NCI-H1694 (cell line): ENCODE measurements at regions not wholly inside any gene's neighbourhood (a gene's known extent, or its start where the extent isn't known, plus 50 kb on each side); places are given as distances from the start of the nearest gene placed in this dataset.

Experiments used
- DNase-seq: peaks from one replicate; lab custom pipeline; 2025; lab: John Stamatoyannopoulos, UW

DNA sequence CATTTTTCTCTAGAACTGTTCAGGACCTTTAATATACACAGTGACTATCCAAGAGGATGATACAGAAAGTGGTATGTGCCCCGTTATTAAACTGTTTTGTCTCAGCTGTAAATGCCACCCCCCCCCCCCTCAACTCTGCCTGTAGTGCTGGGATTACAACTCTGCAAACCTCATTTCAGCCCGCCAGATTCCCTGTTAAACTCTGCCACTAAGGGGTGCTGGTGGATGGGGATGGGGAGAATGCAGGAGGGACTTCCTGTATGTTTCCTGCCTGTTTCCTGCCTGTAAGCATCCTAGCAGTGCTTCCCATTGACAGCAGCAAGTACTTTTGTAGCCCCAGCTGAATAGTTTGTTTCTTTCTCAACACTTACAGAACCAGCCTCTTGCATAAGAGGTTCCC, 301.7 kb upstream of the RORA start:
- no peak for DNase-seq

DNA sequence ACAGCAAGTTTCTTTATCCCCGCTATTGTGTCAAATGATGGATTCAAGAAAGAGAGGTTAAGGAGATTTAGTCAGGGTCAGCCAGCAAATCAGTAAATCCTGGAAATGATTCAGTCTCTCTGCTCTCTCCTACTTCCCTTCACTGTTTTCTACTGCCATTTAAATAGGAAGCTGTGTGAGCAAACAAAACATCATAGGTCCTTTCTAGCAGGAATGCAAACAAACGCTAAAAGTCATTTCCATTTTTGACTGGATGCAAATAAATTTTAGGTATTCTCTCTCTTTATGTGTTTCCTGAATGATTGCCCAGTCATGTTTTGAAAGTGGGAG, 299.4 kb upstream of the RORA start:
- no peak for DNase-seq

DNA sequence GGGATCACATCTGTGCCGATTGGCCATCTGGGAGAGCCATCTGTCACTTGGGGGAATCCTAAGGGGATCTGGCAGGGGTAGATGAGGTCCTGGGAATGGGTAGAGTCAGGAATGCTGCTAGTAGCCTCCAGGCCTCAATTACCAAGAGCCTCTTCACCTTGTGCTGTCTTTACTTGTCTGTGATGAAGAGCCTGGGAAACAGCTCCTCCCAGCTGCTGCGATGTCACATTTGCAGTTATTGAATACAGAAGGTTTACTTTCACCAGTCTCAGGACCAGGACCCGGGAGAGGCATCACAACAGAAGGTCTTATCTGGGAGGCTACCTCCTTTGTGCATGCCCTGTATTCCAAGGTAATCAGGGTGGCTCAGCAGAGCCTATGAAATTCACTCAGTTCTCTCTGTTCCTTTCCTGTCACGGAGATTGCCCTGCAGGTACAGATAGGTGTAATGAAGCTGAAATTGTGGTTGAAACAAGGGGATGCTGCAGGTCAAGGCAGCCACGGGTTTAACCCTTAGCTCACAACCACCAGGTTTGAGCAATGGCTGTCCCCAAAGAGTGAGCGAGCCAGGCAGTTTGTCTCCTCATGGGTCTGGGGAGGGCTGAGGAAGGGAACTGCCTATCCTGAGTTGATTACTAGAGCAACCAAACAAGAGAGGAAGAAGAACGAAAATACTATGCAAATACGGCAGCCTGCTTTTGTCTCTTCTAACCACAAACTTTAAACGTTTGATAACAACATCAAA, 298.9 kb upstream of the RORA start:
- DNase-seq: peak; percentile 85

DNA sequence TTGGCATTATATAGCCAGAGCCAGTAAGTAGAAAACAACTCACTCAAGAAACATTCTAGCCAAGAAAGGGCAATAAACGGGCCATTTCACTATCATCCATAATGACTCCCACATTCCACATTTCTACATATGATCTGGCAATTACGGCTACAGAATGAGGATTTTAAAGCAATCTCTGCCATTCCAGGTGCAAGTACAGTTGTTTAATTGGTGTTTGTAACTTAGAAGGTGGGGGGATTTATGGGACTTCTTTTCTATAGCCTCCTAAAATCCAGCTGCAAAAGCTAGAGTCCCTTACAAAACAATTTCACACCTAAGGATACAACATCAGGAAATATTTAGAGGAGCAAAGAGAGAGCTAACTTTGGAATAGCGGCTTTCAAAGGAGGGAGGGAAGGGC, 295.4 kb upstream of the RORA start:
- DNase-seq: no peak

DNA sequence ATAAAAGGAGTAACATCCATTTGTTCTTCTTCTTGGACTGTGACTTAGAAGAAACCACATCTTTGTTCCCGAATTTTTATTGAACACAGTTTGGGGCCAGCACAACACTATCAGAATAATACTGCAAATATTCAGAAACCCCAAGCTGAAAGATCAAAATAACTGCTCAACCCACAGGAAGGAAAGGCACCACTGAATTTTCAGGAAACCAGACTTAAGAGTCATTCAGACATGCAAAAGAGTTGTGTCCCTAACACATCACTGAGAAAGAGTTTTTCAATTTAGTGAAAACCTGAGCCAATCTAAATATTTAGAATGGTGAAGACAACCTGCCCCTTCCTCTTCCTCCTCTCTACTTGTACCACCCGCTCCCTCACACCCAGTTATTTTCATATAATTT, 295.0 kb upstream of the RORA start:
- DNase-seq: no peak

DNA sequence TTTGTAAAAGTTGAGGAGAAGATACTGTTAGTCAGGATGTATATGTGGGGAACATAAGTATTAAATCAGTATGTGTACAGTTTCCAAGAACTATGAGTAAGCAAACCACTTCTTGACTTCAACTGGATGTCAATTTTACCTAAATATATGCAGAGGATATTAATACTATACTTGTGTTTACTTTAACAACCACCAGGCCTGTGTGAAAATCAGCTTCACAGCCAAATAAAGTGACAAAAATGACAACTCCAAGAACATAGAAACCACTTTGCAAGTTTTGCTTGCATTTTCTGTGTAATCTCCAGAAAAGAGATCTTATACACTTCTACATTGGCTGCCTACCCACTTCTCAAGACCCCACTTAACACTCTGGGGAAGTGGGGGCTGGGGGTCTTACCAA, 293.3 kb upstream of the RORA start:
- no peak for DNase-seq

DNA sequence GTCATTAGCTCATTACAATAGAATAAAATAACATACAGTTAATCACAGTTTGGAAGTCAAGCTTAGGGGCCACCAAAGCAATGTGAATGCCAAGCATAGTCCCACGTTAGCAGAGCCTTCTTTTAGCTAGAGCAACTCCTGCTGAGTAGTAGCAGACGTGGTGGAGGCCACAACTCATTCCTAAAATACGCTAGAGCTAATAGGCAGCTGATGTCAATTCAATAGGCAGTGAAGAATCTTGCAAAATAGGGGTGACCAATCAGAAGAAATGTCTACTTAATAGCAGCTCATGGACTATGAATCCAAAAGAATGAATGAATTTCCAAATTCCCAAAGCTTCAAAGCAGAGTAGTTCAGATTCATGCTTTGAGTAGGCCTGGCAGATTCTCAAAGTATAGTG, 292.9 kb upstream of the RORA start:
- no peak for DNase-seq

DNA sequence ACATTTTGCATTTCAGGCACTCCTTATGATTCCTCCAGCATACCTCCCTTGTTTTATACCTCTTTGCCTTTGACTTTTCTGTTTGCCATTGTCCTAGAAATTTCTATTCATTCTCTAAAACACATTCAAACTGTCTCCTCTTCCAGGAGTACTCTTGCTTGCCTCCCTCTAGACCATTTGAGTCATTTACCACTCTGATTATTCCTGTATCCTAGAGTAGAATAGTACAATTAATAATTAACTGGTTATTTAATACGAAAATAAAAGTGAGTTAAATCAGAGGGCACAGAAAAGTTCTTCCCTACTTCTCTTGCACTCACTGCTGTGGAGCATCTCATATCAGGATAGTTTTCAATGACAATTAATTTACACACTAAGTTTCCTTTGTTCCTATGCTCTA, 290.2 kb upstream of the RORA start:
- DNase-seq: no peak

DNA sequence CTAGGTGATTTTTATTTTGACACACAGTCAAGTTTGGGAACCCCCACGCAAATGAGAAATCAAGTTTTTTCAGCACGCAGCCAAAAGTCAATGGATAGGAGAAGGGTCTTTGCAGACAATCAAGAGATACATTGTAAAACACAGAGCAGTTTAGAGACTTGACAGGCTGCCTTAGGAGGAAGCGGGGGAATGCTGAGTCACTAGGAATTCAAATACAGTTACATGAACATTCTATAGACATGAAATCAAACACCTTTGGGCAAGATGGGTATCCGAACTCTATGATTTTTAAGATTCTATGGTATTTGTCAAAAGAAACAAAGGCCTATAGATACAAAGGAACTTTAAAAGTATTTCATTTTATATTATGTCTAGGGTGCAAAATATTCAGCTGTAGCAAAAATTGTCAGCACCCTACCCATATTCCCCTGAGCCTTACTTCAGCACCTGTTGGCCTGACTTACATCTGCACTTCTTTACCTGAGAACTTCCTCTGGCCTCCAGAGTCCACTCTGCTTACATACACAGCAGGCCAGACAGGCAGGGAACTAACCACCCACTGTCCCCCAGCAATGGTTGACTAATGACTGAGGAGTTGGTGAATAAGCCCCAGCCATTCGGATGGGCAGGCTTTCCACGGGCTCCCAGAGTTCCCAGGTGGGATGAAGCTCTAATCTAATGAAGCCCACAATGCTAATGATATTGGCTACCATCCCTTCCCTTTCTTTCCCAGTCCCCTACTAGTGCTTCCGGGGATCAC, 289.3 kb upstream of the RORA start:
- DNase-seq: no peak

DNA sequence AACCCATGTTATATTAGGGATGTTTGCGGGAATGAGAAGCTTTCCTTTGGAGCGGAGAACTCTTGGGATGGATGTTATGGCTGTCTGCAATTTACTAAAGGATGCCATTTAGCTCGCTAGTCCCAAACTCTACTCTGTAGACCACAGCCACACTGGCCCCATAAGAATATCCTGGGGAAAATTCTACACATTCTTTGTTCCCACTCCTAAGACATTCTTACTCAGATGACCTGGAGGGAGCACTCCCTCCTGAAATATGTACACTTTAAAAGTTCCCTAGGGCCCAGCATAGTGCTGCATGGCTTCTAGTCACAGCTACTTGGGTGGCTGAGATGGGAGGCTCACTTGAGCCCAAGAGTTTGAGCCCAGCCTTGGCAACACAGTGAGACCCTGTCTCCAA, 288.7 kb upstream of the RORA start:
- no peak for DNase-seq

DNA sequence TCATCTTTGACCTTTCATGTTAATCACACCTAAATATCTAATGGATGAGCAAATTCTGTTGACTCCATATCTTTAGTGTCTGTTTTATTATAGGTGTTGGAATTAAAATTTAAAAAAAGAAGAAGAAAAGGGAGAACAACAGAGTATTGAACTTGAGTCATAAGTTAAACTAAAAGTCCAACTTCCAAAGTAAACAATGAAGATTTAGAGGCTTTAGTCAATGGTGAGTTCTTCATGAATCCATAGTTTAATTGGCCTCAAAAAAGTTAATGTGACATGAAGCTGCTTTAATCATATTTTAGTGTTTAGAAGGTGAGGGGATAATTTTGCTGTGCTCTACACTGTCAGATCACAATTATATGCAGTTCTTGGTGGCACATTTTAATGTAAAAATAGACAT, 288.2 kb upstream of the RORA start:
- no peak for DNase-seq

DNA sequence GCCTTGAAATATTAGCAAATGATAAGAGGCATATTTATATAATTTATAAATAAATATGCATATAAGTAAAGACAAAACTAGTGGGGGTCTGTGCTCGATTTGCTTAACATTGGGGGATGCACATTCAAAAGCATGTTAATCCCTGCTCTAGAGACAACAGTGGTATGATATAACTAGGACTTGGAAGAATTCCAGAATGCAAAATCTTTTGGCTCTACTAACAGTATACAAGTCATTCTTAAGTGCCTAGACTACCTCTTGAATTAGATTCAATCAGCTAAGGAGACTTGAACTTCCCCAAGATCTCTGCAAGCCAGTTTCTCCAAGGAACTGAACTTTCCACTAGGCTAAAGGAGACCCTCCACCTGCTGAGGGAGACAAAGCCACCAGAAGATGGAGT, 282.7 kb upstream of the RORA start:
- DNase-seq: no peak

DNA sequence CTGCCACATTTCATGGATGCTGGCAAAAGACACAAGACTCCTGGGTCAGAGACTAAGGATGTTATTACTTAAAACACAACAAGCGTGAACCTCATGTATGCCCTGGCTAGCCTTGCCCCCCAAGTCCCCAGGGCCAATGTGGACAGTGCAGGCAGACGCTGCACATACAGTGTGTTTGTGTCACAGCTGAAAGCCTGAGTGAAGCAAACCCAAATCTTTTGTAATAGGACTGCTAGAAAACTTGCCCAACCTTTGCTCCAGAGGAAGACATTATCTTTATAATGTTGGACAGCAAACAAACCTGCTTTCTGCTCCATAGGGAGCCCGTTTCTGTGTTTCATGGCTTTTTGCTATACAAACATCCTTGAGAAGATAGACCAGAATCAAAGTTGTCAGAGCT, 282.0 kb upstream of the RORA start:
- DNase-seq: no peak

DNA sequence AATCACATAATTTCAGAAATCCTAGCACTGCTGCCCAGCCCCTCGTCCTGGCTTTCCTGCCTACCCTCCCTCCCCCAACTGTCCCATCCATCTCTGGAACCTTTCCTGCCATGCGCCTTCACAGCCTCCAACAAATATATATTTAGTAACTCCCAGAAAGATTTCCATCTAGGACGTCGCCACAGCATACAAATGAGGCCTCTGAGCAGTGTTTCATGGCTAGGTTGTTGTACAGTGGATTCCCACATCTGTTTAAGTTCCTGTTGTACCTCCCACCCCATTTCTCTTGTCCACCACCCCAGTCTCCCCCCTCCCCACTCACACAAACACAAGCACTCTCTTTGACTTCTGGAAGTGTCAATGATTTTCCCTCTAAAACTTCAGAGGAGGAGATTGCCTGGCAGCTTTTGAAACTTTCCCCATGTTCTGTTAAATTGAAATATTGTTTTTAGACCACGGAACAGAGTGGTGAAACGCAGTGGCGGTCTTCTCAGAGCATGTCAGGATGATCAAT, 280.3 kb upstream of the RORA start:
- no peak for DNase-seq

DNA sequence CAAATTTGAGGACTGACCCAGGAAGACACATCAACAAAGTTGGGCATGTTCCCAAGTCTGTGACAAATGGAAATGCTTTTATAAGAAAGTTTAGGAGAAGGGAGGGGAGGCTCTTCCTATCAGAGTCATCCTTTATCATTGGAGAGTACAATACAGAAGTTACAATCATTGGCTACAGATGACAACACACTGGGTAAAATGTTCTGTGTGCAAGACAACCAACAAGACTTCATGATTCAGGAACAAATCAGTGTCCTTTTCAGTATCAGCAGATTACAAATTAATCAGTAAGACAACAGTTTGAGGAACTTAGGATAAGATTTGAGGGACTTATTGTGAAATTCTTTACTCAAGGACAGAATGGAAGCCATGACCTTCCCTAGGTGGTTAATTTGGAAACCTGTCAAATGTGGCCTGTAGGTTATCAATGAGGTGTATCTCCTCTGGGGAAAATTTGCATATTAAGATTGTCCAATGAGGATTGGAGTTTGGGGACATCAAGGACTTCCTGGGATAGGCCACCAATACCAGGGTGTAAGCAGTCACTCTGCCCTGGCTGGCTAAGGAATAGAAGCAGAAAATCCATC, 274.4 kb upstream of the RORA start:
- no peak for DNase-seq

DNA sequence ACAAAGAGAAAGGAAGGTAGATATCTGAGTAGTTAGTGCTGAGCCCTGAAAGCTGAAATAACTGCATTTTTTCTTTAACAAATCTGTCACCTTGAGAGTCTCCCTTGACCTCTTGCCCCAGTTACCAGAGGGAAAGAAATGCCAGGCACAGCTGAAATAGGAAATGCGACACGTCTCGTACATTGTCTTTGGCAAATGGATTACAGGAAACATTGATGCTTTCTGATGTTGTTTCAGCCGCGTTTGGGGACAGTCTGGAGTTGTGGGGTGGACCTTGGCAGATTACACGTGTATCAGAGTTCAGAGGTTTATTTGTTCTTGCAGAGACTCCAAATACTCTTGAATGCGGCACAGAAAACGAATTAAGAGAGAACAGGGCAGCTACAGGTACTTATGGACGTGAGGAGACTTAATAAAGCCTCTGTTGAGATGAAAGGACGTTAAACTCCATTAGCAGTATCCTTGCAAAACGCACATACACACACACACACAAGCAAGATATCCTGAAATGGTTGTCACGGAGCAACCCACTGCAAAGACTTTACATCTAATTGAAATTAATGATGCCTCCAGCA, 272.8 kb upstream of the RORA start:
- DNase-seq: no peak

DNA sequence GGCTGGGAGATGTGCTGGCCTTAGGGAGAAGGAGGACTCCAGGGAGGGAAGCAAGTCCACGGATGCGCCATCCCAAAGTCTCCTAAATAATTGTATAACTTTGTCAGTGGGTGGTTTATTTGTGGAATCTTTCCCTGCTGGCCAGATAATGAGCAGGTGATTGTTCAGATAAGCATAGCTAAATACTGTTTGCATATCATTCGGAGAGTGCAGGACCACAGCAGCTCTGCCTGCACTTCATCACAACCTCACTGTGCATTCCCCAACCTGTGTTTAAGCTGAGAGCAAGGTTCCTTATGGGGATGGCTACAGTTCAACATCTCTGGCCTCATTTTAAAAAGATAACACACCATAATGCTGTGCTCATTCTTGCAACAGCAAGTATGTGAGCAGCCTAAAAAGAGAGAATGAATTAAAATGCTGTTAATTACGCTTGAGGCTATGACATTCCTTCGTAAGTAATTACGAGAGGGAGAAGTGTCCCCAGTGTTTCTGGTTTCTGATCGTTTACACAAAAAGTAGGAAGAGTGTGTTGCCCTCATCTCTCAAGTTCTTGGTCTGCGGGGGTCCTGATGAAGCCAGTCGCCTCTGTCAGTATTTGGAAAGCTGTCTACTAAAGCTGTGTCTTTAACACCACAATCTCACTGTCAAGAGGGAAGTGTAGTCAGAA, 272.0 kb upstream of the RORA start:
- no peak for DNase-seq

DNA sequence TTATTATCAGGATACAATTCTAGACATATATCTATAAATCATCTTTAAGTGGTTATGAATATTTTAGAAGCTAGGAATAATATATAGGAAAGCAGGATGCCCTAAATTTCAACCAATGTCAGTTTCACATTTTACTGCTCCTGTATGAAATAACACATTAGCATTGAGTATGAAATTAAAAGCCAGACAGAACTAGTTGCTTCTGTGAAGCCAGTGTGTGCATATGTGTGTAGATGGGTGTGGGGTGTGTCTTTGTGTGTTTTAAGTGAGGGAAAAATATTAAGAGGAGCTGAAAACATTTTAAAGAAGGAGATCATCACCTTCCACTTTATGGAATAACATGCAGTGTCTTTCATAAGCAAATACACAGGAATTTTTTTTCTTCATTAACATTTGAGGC, 271.4 kb upstream of the RORA start:
- DNase-seq: no peak

DNA sequence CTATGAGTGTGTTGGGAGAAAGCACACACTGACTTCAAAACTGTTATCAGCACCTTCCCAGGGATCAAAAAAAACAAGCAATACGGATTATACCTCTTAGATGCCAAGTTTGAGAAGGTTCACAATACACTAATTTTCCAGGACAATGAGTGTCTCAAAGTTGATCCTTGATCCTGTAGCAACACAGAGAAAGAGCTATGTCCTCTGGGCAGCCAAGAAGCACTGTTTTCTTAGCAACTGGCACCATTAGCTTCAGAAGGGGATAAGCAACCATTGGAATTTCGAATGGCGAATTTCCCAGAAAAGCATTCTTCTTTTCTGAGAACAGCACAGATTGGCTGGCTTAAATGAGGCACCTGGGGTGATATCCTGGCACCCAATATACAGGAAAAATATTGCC, 270.3 kb upstream of the RORA start:
- DNase-seq: no peak

DNA sequence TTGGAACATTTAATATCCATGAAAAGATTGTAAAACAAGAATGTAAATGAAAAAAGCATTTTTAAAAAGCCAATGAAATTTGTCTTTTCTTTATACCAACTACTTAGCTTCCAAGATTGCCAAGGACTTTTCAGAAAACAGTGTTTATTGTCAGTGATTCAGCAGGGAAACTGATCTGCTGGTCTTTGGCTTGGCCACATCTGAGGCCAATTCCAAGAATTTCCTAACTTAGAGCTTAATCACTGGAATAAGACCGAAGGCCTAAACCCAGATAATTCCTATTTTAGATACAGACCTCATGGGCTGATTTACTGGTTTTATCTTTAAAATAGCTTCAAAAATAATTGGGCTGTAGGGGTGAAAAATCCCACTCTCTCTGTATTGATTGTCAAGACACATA, 260.5 kb upstream of the RORA start:
- DNase-seq: no peak

DNA sequence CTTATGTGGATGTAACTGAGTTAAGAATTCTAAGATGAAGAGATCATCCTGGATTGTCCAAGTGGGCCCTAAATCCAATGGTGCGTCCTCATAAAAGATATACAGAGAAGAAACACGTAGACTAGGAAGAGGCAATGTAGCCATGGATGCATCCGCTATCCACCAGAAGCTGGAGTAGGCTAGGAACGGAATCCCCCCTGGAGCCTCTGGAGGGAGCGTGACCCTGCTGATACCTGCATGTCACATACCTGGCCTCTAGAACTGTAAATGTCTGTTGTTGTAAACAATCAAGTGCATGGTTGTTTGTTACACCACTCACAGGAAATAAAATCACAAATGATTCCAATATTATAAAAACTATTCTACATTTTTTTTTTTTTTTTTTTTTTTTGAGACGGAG, 254.5 kb upstream of the RORA start:
- DNase-seq: no peak

DNA sequence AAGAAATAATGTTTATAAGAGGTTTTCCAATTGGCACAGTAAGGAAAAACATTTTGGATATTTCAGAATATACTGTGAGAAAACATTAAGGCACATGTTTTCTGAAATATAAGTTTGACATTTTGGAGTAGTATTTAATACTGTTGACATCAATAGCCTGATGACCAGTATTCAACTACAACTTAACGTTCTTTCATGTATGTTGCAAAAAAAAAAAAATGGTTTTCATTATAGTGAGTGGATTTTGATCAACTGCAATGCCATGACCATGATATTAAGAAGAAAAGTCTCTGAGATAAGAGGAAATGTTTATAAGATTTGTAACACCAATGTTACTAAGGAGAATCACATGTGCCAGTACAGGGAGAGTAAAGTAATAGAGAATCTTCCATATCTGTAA, 252.8 kb upstream of the RORA start:
- DNase-seq: no peak

DNA sequence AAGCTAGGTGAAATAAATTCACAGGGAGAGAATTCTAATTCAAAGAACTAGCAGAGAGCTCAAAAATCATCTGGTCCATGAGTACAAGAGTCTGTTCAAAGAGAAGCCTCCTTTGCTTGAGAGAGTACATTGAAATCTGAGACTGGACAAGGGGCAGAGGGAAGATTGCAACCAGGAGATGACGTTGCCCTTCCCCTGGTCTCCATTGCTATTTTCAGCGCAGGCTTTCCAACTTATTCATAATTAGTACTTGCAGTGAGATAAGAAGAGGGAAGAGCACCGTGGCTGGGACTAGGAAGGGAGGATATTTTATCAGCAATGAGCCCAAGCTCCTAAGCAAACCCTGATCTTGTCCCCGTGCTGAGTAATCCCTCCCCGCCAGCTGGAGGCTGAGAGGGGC, 251.8 kb upstream of the RORA start:
- DNase-seq: no peak
